NT2/D1 (cell line): ENCODE measurements at regions not wholly inside any gene's neighbourhood (a gene's known extent, or its start where the extent isn't known, plus 50 kb on each side); places are given as distances from the start of the nearest gene placed in this dataset.

Experiments used
- YY1 ChIP-seq: IDR thresholded peaks from 2 replicates; pipeline ENCODE4 v1.6.1; 2011; ENCODE audit not compliant: insufficient read length, insufficient read depth
- ZNF274 ChIP-seq: IDR thresholded peaks from 2 replicates; pipeline ENCODE4 v1.6.1; 2011; ENCODE audit warnings: mild to moderate bottlenecking, low read depth, low read length

GRCh38 chr7:33705333-33705833 is 200.0 kb upstream of the BMPER start:
- TF ChIP-seq ZNF274 = no peak
- no peak for TF ChIP-seq YY1
